Gastroesophageal sphincter (tissue), 4 donors: ENCODE measurements at regions not wholly inside any gene's neighbourhood (a gene's known extent, or its start where the extent isn't known, plus 50 kb on each side); places are given as distances from the start of the nearest gene placed in this dataset.

ENCODE experiments used
- ATAC-seq: fragments of 150-250 bp; one replicate; pipeline ENCODE4 v1.9.1; 2016; ENCODE audit warnings: mild to moderate bottlenecking, moderate library complexity
- H3K27ac ChIP-seq, 4 donors: fragments of 200-600 bp; sonication (generic) in 3 of 4; 1 replicate in 3 of 4; 2 replicates in 1 of 4; pipeline ENCODE4 v1.5.1; 2016 to 2019
- H3K27me3 ChIP-seq: fragments of 200-600 bp; sonication (generic); one replicate; pipeline ENCODE4 v1.5.1; 2019
- H3K36me3 ChIP-seq, 2 donors: fragments of 200-600 bp; sonication (generic); one replicate each; pipeline ENCODE4 v1.5.1; 2019; ENCODE audit warnings: control low read depth in 1 of 2
- H3K4me1 ChIP-seq, 3 donors: fragments of 200-600 bp; sonication (generic); 1 replicate in 2 of 3; 2 replicates in 1 of 3; pipeline ENCODE4 v1.5.1; 2016 to 2019; ENCODE audit warnings: control low read depth in 2 of 3
- H3K4me3 ChIP-seq, 2 donors: fragments of 200-600 bp; sonication (generic); one replicate each; pipeline ENCODE4 v1.5.1; 2019; ENCODE audit warnings: mild to moderate bottlenecking in 1 of 2, moderate library complexity in 1 of 2
- H3K9me3 ChIP-seq, 3 donors: fragments of 200-600 bp; sonication (generic); one replicate each; pipeline ENCODE4 v1.5.1; 2017 to 2019; ENCODE audit warnings: control low read depth in 2 of 3
- EP300 ChIP-seq: sonication (generic); formaldehyde crosslinking; IDR thresholded peaks from one replicate; pipeline ENCODE4 v1.6.1; 2017; ENCODE audit warnings: antibody characterized with exemption, mild to moderate bottlenecking
- POLR2A ChIP-seq, 2 donors: fragments of 450-650 bp; IDR thresholded peaks; one replicate each; pipeline ENCODE4 v1.6.1; 2017; ENCODE audit warnings: antibody characterized with exemption in 2 of 2, mild to moderate bottlenecking in 2 of 2, moderate library complexity in 1 of 2
- POLR2AphosphoS5 ChIP-seq: sonication (generic); formaldehyde crosslinking; IDR thresholded peaks from one replicate; pipeline ENCODE4 v1.6.1; 2017; ENCODE audit warnings: antibody characterized with exemption
- WGBS, 2 donors: methylation state at CpG; one replicate each; pipeline ENCODE4 v1.1.5; 2018; ENCODE audit warnings: low coverage in 1 of 2; 5-methylcytosine and 5-hydroxymethylcytosine counted together
- TF ChIP-seq, protein P1 (sequence below), 4 experiments: fragments of 200-600 bp in 2 of 4; fragments of 450-650 bp in 2 of 4; sonication (generic) in 1 of 4; IDR thresholded peaks; one replicate each; pipeline ENCODE4 v1.5.1; 2017 to 2019; ENCODE audit warnings: antibody characterized with exemption in 4 of 4, mild to moderate bottlenecking in 2 of 4, moderate library complexity in 2 of 4

DNA sequence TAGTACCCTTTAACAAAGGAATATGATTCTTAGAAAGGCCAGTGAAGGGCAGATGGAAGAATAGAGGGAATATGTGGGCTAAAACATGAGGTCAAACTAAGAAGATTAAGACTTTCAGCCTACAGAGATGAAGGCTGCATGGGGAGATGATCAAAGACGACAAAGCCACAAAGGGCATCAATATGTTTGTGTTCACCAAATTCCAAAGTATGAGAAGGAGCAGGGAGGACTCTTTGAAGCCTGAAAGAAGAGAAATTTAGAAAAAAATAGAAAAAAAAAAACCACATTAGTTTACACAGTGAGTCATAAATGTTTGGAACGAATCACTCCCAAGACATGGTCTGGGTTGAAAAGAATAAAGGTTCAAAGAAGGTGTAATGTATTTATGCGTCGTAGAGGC, 131.8 kb downstream of the NEDD1 start:
- no peaks in the 10 kb centered on the region for H3K9me3 ChIP-seq
- TF ChIP-seq POLR2A (IDR thresholded peaks at IDR 0.05), result no peak
- TF ChIP-seq, protein P1, sequence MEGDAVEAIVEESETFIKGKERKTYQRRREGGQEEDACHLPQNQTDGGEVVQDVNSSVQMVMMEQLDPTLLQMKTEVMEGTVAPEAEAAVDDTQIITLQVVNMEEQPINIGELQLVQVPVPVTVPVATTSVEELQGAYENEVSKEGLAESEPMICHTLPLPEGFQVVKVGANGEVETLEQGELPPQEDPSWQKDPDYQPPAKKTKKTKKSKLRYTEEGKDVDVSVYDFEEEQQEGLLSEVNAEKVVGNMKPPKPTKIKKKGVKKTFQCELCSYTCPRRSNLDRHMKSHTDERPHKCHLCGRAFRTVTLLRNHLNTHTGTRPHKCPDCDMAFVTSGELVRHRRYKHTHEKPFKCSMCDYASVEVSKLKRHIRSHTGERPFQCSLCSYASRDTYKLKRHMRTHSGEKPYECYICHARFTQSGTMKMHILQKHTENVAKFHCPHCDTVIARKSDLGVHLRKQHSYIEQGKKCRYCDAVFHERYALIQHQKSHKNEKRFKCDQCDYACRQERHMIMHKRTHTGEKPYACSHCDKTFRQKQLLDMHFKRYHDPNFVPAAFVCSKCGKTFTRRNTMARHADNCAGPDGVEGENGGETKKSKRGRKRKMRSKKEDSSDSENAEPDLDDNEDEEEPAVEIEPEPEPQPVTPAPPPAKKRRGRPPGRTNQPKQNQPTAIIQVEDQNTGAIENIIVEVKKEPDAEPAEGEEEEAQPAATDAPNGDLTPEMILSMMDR (IDR thresholded peaks at IDR 0.05), result no peak
- no peak for TF ChIP-seq EP300
- TF ChIP-seq POLR2AphosphoS5, result no peak
- no peaks in the 10 kb centered on the region for H3K27me3 ChIP-seq
- no peaks in the 10 kb centered on the region for H3K4me1 ChIP-seq
- no peak overlapping the region for H3K27ac ChIP-seq
- ATAC-seq, result no peak
- WGBS, 2 donors, result 45 to 70% methylated on average over 4 of the region's 4 CpGs
- no peak overlapping the region for H3K4me3 ChIP-seq
- no peaks in the 10 kb centered on the region for H3K36me3 ChIP-seq

DNA sequence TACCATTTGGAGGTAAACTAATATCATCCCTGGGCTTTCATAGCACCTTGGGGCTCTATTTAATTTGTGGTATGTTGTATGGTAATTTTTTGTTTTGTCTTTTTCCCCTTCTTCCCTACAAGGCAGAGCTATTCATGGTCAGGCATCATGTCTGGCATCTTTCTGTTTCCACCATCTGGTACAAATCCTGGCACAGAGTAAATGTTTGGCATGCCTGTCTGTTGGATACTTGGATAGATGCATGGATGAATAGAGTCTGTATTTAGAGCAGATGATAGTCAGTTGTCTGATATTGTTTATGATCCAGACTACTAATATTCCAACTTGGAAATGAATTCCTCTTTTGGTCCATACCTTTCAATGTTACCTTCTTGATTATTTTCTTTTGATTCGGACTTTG, 139.8 kb downstream of the NEDD1 start:
- H3K36me3 ChIP-seq, result no peaks in the 10 kb centered on the region
- WGBS, 2 donors, result 93 to 100% methylated on average over 1 of the region's 1 CpG
- no peak for ATAC-seq
- no peak for TF ChIP-seq POLR2AphosphoS5
- no peak for TF ChIP-seq EP300
- TF ChIP-seq POLR2A (IDR thresholded peaks at IDR 0.05), result no peak
- TF ChIP-seq, protein P1 (IDR thresholded peaks at IDR 0.05), result no peak
- H3K27me3 ChIP-seq, result no peaks in the 10 kb centered on the region
- H3K4me1 ChIP-seq, result no peaks in the 10 kb centered on the region
- H3K4me3 ChIP-seq, result no peak overlapping the region
- H3K9me3 ChIP-seq, result no peaks in the 10 kb centered on the region
- H3K27ac ChIP-seq, result no peak overlapping the region

DNA sequence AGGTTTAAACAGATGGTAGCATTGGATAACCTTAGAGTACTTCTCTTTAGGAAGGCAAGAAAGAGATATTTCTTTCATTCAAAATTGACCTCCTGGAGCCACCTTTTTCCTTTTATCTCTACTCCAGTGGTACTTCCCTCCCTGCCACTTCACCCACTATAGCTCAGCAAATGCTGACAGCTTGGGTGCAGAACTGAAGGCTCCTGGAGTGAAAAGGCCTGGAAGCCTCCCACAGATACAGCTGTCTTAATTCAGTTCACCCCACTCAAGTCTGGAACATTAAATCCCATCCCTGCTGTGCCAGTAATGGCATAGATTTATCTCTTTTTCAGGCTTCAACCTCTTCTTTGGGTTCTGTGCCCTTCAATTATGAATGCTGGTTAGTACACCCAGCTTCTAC, 140.3 kb downstream of the NEDD1 start:
- Histone ChIP-seq H3K4me3 (no peak overlapping the region), H3K9me3 (no peaks in the 10 kb centered on the region), H3K27ac (no peak overlapping the region), H3K4me1 (no peaks in the 10 kb centered on the region), H3K27me3 (no peaks in the 10 kb centered on the region), H3K36me3 (no peaks in the 10 kb centered on the region)
- TF ChIP-seq EP300 (no peak), POLR2AphosphoS5 (no peak), POLR2A (IDR thresholded peaks at IDR 0.05) (no peak)
- TF ChIP-seq, protein P1 (IDR thresholded peaks at IDR 0.05), result no peak
- no peak for ATAC-seq

DNA sequence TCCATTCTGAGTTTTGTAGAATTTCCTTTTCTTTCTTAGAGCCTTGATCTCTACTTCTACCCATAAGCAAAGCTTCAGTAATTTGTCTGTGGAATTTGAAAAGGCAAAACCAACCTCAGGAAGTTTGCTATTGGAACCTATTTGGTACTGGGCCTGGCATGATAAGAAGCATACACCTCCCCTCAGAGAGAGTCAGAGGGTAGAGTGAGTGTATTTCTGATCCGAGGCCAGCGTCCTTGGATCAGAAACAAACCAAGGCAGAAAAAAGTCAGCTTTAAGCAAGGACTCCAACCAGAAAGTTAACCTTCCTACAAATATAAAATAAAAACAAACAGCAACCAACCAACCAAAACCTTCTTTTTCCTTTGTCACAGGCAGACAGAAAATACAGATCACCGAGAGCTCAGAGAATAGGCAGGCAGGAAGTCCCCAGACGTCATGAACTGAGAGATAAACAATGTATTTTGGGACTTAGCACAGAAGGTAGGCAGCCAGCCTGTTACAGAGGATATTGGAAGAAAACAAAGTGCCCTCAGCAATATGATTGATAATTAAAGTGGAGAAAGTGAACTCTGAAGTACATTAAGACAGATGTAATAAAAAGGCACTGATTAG, 141.5 kb downstream of the NEDD1 start:
- H3K27ac ChIP-seq, result peak overlapping the region in 1 of 4 donors; percentile 10
- 29 to 36% methylated on average over 2 to 4 of the region's 4 CpGs for WGBS, 2 donors
- no peak for ATAC-seq

DNA sequence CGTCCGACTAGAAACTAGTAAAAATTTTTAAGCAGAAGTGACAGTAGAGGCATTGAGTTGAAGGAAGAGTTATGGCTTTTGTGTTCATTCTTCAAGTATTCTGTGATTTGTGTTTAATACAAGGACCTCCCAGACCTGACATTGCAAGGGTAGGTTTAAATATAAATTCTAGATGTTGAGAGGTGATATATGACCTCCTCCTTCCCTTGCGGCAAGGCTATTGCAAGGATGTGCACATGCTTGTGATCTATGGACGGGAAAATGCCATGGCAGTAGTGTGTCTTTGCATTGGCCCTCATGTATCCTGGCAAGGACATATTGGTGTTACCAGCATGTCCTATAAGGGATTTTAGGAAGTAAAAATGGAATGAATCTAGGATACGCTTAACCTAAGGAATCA, 143.5 kb downstream of the NEDD1 start:
- WGBS, 2 donors, result 91 to 96% methylated on average over 4 of the region's 5 CpGs
- no peak overlapping the region for H3K27ac ChIP-seq
- ATAC-seq, result no peak

More for the DNA sequence above, 141.5 kb downstream of the NEDD1 start:
- H3K27me3 ChIP-seq, result no peaks in the 10 kb centered on the region
- no peaks in the 10 kb centered on the region for H3K36me3 ChIP-seq
- TF ChIP-seq, protein P1 (IDR thresholded peaks at IDR 0.05), result no peak
- no peak for TF ChIP-seq POLR2AphosphoS5
- no peak for TF ChIP-seq EP300
- TF ChIP-seq POLR2A (IDR thresholded peaks at IDR 0.05), result no peak
- H3K4me3 ChIP-seq, result no peak overlapping the region
- H3K4me1 ChIP-seq, result no peaks in the 10 kb centered on the region
- H3K9me3 ChIP-seq, result no peaks in the 10 kb centered on the region

More for the DNA sequence above, 143.5 kb downstream of the NEDD1 start:
- H3K9me3 ChIP-seq, result no peaks in the 10 kb centered on the region
- no peaks in the 10 kb centered on the region for H3K4me1 ChIP-seq
- H3K4me3 ChIP-seq, result no peak overlapping the region
- TF ChIP-seq POLR2AphosphoS5 (no peak), POLR2A (IDR thresholded peaks at IDR 0.05) (no peak), EP300 (no peak)
- TF ChIP-seq, protein P1 (IDR thresholded peaks at IDR 0.05), result no peak
- no peaks in the 10 kb centered on the region for H3K36me3 ChIP-seq
- no peaks in the 10 kb centered on the region for H3K27me3 ChIP-seq
